Muscle of leg (tissue), 3 donors: ENCODE measurements at regions not wholly inside any gene's neighbourhood (a gene's known extent, or its start where the extent isn't known, plus 50 kb on each side); places are given as distances from the start of the nearest gene placed in this dataset.

ENCODE experiments used
- DNase-seq: peaks from one replicate; pipeline ENCODE4 v3.0.0; 2013
- H3K27ac ChIP-seq: one replicate; pipeline ENCODE4 v1.5.1; 2013; ENCODE audit warnings: mild to moderate bottlenecking, low read length, control low read depth
- H3K27me3 ChIP-seq: one replicate; pipeline ENCODE4 v1.6.1; 2013; ENCODE audit warnings: low read length; ENCODE audit not compliant: control insufficient read depth, insufficient read depth
- H3K36me3 ChIP-seq: one replicate; pipeline ENCODE4 v1.6.1; 2013; ENCODE audit warnings: low read length; ENCODE audit not compliant: control insufficient read depth, insufficient read depth
- H3K4me1 ChIP-seq: one replicate; pipeline ENCODE4 v1.6.1; 2013; ENCODE audit warnings: low read length; ENCODE audit not compliant: control insufficient read depth, insufficient read depth
- H3K4me3 ChIP-seq: one replicate; pipeline ENCODE4 v1.5.1; 2013; ENCODE audit warnings: low read length, control low read depth
- H3K9me3 ChIP-seq: replicated peaks from 2 replicates; pipeline ENCODE4 v1.6.1; 2013; ENCODE audit warnings: low read depth, low read length; ENCODE audit not compliant: control insufficient read depth
- WGBS: methylation state at CpG from one replicate; pipeline ENCODE4 v1.1.5; 2013; ENCODE audit warnings: missing lambda C conversion rate; ENCODE audit not compliant: insufficient coverage; 5-methylcytosine and 5-hydroxymethylcytosine counted together

GRCh38 chr11:15624701-15625100 lies 510.0 kb downstream of the INSC start:
- H3K4me3 ChIP-seq, result no peak overlapping the region
- WGBS, result 97% methylated on average over 3 of the region's 4 CpGs
- peaks cover 2% of the 10 kb centered on the region for H3K4me1 ChIP-seq
- no peaks in the 10 kb centered on the region for H3K9me3 ChIP-seq
- peaks cover 7% of the 10 kb centered on the region for H3K27me3 ChIP-seq
- H3K36me3 ChIP-seq, result no peaks in the 10 kb centered on the region
- H3K27ac ChIP-seq, result no peak overlapping the region
- DNase-seq, result no peak

GRCh38 chr11:15625691-15626090 lies 511.0 kb downstream of the INSC start:
- Histone ChIP-seq H3K4me1 (peaks cover 2% of the 10 kb centered on the region), H3K9me3 (no peaks in the 10 kb centered on the region), H3K27me3 (peaks cover 7% of the 10 kb centered on the region), H3K36me3 (no peaks in the 10 kb centered on the region), H3K4me3 (no peak overlapping the region), H3K27ac (no peak overlapping the region)
- WGBS, result no CpG with 5 or more reads among the region's 2 CpGs
- no peak for DNase-seq

- Histone ChIP-seq H3K4me1 (peaks cover 2% of the 10 kb centered on the region), H3K4me3 (no peak overlapping the region), H3K9me3 (no peaks in the 10 kb centered on the region), H3K36me3 (no peaks in the 10 kb centered on the region), H3K27me3 (peaks cover 1% of the 10 kb centered on the region), H3K27ac (no peak overlapping the region)
- DNase-seq, result no peak
Observed at GRCh38 chr11:15627560-15627959, 512.8 kb downstream of the INSC start.

GRCh38 chr11:15629690-15630321 lies 515.1 kb downstream of the INSC start:
- Histone ChIP-seq H3K36me3 (no peaks in the 10 kb centered on the region), H3K9me3 (no peaks in the 10 kb centered on the region), H3K4me3 (no peak overlapping the region), H3K4me1 (peaks cover 2% of the 10 kb centered on the region), H3K27me3 (no peaks in the 10 kb centered on the region), H3K27ac (no peak overlapping the region)
- no peak for DNase-seq
- WGBS, result no CpG with 5 or more reads among the region's 6 CpGs

- Histone ChIP-seq H3K9me3 (no peaks in the 10 kb centered on the region), H3K36me3 (no peaks in the 10 kb centered on the region), H3K4me3 (no peak overlapping the region), H3K27me3 (no peaks in the 10 kb centered on the region), H3K27ac (no peak overlapping the region), H3K4me1 (peaks cover 2% of the 10 kb centered on the region)
- no peak for DNase-seq
- WGBS, result no CpG with 5 or more reads among the region's 2 CpGs
Observed at GRCh38 chr11:15630896-15631295, 516.2 kb downstream of the INSC start.

- DNase-seq, result no peak
- Histone ChIP-seq H3K27me3 (no peaks in the 10 kb centered on the region), H3K4me3 (no peak overlapping the region), H3K36me3 (no peaks in the 10 kb centered on the region), H3K4me1 (peaks cover 2% of the 10 kb centered on the region), H3K27ac (no peak overlapping the region), H3K9me3 (no peaks in the 10 kb centered on the region)
- WGBS, result no CpG with 5 or more reads among the region's 2 CpGs
Observed at GRCh38 chr11:15635521-15635920, 520.8 kb downstream of the INSC start.

- no peaks in the 10 kb centered on the region for H3K27me3 ChIP-seq
- DNase-seq, result no peak
- no peak overlapping the region for H3K27ac ChIP-seq
- no peak overlapping the region for H3K4me3 ChIP-seq
- H3K4me1 ChIP-seq, result peaks cover 9% of the 10 kb centered on the region
- no peaks in the 10 kb centered on the region for H3K9me3 ChIP-seq
- H3K36me3 ChIP-seq, result no peaks in the 10 kb centered on the region
- no CpG with 5 or more reads among the region's 3 CpGs for WGBS
Observed at GRCh38 chr11:15636521-15637089, 521.9 kb downstream of the INSC start.

GRCh38 chr11:15638386-15638787 lies 523.7 kb downstream of the INSC start:
- Histone ChIP-seq H3K4me3 (no peak overlapping the region), H3K9me3 (no peaks in the 10 kb centered on the region), H3K27me3 (no peaks in the 10 kb centered on the region), H3K4me1 (peaks cover 9% of the 10 kb centered on the region), H3K27ac (no peak overlapping the region), H3K36me3 (no peaks in the 10 kb centered on the region)
- 71% methylated on average over 1 of the region's 1 CpG for WGBS
- DNase-seq, result no peak

- H3K27me3 ChIP-seq, result no peaks in the 10 kb centered on the region
Observed at GRCh38 chr11:15640318-15640717, 525.6 kb downstream of the INSC start.

GRCh38 chr11:15641271-15642045 lies 526.7 kb downstream of the INSC start:
- Histone ChIP-seq H3K9me3 (no peaks in the 10 kb centered on the region), H3K4me3 (no peak overlapping the region), H3K27me3 (no peaks in the 10 kb centered on the region), H3K4me1 (peaks cover 11% of the 10 kb centered on the region), H3K36me3 (no peaks in the 10 kb centered on the region), H3K27ac (peak overlapping the region; percentile 29)
- WGBS, result 22% methylated on average over 2 of the region's 9 CpGs
- peak; percentile 43 for DNase-seq

More at GRCh38 chr11:15640318-15640717, 525.6 kb downstream of the INSC start:
- no peak overlapping the region for H3K4me3 ChIP-seq
- WGBS, result 54% methylated on average over 7 of the region's 9 CpGs
- no peak overlapping the region for H3K27ac ChIP-seq
- H3K36me3 ChIP-seq, result no peaks in the 10 kb centered on the region
- DNase-seq, result no peak
- peaks cover 11% of the 10 kb centered on the region for H3K4me1 ChIP-seq
- H3K9me3 ChIP-seq, result no peaks in the 10 kb centered on the region
